ENCODE measurements at regions not wholly inside any gene's neighbourhood (a gene's known extent, or its start where the extent isn't known, plus 50 kb on each side); places are given as distances from the start of the nearest gene placed in this dataset.
"Not testable (repeated sequence)": the region's sequence is repeated elsewhere in the genome, so short reads cannot be mapped to it uniquely, and the experiment has no call there.

GRCh38 chr4:159780196-159780922 is 677.5 kb downstream of the RAPGEF2 start:
- in situ Hi-C loops (cut with HindIII; ENCODE audit: low sequenced_read_pairs): no loop called here

GRCh38 chr4:159787901-159788300 is 685.0 kb downstream of the RAPGEF2 start:
- in situ Hi-C loops (cut with HindIII; ENCODE audit: low sequenced_read_pairs): no loop called here

GRCh38 chr4:159791334-159791733 is 688.5 kb downstream of the RAPGEF2 start:
- in situ Hi-C loops (cut with HindIII; ENCODE audit: low sequenced_read_pairs): no loop called here

GRCh38 chr4:159804592-159804991 is 701.7 kb downstream of the RAPGEF2 start:
- in situ Hi-C loops (cut with HindIII; ENCODE audit: low sequenced_read_pairs): not testable (repeated sequence)

GRCh38 chr4:159823743-159824142 is 720.9 kb downstream of the RAPGEF2 start:
- in situ Hi-C loops (cut with HindIII; ENCODE audit: low sequenced_read_pairs): no loop called here

DNA sequence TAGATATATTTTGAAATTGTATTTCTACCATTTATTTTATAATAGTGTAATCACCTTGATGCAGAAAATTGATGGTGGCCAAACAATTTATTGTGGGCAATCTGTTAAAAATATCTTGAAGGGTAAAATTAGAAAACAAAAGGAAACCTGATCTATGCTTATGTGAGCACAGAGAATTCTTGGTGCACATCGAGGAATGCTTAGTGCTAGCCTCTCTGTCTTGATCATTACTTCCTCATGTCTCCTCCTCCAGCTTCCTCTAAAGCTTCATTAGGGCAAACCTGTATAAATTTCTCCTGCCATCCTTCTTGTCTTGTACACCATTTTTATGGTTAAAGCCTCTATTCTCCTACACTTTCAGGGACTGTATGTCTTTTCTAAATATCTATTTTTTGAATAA is 725.8 kb downstream of the RAPGEF2 start:
- in situ Hi-C loops (cut with HindIII; ENCODE audit: low sequenced_read_pairs): no loop called here

GRCh38 chr4:159829184-159829583 is 726.3 kb downstream of the RAPGEF2 start:
- in situ Hi-C loops (cut with HindIII; ENCODE audit: low sequenced_read_pairs): no loop called here

DNA sequence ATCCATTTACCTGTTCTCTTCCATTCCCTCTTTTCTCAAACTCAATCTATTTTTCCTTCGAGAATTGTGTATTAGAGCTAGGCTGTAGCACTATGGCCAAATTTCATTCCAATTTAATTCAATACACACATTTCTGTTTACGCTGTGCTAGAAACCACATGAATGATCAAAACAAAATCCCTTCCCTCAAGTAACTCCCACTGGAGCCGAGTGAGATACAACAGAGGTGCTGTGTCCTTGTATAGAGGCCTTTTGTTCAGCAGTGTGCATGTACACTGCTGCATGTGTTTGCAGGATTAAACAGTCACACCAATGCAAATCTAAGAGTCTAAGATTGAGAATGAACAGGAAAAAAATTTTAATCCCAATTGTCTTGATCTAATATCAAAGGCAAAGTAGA is 734.2 kb downstream of the RAPGEF2 start:
- in situ Hi-C loops (cut with HindIII; ENCODE audit: low sequenced_read_pairs): no loop called here

- in situ Hi-C loops (cut with HindIII; ENCODE audit: low sequenced_read_pairs): no loop called here
Measured at GRCh38 chr4:159855731-159856130, 752.9 kb downstream of the RAPGEF2 start.

- in situ Hi-C loops (cut with HindIII; ENCODE audit: low sequenced_read_pairs): no loop called here
Measured at GRCh38 chr4:159856451-159856850, 753.6 kb downstream of the RAPGEF2 start.

DNA sequence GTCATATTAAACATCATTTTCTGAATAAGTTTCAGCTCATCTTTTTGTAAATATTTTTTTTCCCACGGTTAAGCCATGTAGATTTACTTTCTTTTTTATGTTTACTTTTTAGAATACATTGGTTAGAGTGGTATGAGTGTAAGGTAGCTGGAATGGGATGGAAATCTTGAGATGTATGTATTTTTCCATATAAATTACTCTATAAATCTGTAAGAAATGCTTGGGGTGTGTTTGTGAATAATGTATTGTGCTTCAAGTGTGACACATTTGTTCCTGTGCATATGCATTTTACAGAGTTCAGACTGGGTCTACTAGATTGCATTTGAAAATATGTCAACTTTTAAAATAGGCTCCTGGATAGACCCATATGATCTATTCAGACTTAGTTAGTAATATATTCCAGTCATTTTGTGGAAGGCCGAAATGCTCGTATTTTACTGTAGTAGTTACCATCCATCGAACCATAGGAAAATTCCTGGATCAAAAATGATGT is 756.8 kb downstream of the RAPGEF2 start:
- in situ Hi-C loops (cut with HindIII; ENCODE audit: low sequenced_read_pairs): no loop called here

GRCh38 chr4:159860945-159861344 is 758.1 kb downstream of the RAPGEF2 start:
- in situ Hi-C loops (cut with HindIII; ENCODE audit: low sequenced_read_pairs): no loop called here

DNA sequence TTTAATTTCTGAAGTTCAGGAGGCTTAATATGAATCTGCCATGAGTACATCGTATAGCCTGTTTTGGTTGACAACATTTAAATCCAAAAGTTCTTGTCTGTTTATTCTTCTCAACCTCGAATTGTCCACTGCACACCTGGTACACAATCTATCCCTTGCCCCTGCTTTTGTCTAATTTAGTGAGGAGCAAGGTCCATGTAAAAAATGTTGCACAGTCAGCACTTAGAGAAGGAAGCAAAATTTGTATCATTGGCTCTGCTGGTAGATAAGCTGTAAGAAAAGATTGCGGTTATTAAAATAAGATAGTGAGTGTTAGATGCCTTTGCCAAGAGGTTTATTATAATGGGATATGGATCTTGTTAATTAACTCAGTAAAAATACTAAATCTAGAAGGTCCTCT is 761.5 kb downstream of the RAPGEF2 start:
- in situ Hi-C loops (cut with HindIII; ENCODE audit: low sequenced_read_pairs): no loop called here

- in situ Hi-C loops (cut with HindIII; ENCODE audit: low sequenced_read_pairs): no loop called here
Measured at GRCh38 chr4:159867673-159868072, 764.8 kb downstream of the RAPGEF2 start.

GRCh38 chr4:159868936-159869335 is 766.1 kb downstream of the RAPGEF2 start:
- in situ Hi-C loops (cut with HindIII; ENCODE audit: low sequenced_read_pairs): not testable (repeated sequence)

GRCh38 chr4:159871141-159871540 is 768.3 kb downstream of the RAPGEF2 start:
- in situ Hi-C loops (cut with HindIII; ENCODE audit: low sequenced_read_pairs): no loop called here

DNA sequence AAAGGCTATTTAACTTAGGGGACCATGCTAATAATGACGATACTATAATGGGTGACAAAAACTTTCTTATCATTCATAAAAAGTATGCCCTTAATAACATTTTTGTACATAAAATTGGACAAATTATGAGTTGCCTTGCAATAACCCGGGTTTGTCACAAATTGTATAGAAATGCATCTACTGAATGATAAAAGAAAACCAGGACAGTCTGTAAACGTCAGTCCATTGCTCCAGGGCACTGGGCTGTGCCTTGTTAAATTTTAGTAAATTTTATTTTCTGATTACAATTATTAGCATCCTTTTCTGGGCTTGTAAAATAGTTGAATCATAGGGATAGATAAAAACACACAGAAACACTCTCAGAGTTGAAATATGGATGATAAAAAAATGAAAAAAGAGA is 778.3 kb downstream of the RAPGEF2 start:
- in situ Hi-C loops (cut with HindIII; ENCODE audit: low sequenced_read_pairs): no loop called here

DNA sequence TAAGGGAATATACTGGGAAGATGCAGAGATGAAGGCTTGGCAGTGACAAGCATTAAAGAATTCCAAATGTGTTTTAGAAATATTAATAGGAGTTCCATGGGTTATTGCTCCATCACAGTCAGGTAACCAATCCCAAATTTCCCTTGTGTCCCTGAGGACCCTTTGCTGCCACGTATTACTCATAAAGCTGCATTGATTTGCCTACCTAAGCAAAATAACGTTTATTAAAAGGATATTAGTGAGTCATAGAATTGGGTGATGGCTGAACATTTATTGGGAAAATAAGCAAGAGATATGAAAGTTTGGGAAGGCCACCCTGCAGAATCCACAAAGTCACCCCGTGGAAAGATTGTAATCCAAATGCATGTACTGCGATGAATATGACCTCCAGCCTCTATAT is 782.1 kb downstream of the RAPGEF2 start:
- in situ Hi-C loops (cut with HindIII; ENCODE audit: low sequenced_read_pairs): no loop called here

DNA sequence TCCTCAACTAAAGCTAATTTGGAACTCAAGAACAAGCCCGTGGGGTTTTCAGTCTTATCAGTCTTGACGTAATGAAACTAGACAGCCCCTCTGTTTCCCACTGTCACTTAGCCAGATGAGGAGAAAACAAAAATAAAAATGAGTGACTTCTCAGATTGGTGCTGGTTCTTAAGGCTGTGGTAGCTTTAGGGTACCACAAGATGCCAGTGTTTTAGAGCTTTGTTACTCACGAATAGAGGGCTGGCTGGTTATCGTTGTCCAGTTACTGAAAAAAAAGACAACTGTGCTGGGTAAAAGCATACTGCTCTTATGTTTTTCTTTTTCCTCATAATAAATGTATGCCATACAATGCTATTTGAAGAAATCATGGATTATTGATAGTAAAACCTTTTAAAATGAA is 796.7 kb downstream of the RAPGEF2 start:
- in situ Hi-C loops (cut with HindIII; ENCODE audit: low sequenced_read_pairs): no loop called here

DNA sequence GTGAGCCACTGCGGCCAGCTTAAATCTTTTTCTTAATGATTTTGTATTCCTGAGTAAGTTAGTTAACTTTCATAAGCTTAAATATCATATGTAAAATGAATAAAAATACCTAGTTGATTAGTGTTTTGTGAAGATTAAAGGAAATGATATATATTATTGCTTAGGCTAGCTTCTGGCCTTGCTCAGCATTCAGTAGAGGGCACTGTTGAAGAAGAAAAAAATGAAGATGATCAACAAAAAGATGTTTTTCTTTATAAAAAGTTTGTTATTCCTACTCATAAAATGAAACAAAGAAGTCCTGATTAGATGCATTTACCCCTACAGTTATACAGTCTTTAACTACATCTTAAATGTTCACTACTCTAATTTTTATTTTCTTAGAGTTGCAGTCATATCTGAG is 797.7 kb downstream of the RAPGEF2 start:
- in situ Hi-C loops (cut with HindIII; ENCODE audit: low sequenced_read_pairs): no loop called here

DNA sequence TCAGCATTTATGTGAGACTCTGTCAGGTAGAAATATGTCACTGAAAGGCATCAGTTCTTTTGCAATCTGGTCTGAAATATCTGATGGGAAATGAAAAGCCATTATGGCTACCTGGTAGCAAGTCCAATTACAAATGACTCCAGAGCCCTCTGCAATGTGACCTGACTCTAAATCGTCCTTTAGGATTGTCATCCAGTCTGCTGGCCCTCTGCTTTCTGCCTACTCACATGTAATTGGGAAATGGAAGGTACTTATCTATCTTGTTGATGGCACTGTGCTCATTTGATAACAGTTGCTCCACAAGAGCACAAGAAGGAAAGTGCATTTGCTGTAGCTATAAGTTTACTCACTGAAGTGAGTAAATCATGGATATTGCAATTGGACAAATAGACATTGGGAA is 799.8 kb downstream of the RAPGEF2 start:
- in situ Hi-C loops (cut with HindIII; ENCODE audit: low sequenced_read_pairs): no loop called here

- in situ Hi-C loops (cut with HindIII; ENCODE audit: low sequenced_read_pairs): no loop called here
Measured at GRCh38 chr4:159904906-159905305, 802.0 kb downstream of the RAPGEF2 start.

DNA sequence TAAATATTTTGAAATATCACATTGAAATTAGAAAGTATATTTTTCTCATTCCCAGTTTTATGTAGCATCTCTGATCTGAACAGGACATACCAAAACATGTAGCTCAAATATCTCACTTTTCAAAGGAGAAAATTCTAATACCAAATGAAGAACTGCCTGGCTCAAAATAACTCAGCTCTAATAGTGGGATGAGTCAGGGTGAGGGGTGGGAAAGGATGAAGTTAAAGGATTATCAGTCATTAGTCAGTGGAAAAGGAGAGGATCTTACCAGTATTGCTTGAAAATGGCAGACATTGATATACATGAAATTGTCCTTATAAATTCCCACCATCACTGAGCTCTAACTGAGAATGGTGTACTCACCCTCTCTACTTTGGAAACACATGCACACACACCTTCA is 803.2 kb downstream of the RAPGEF2 start:
- in situ Hi-C loops (cut with HindIII; ENCODE audit: low sequenced_read_pairs): no loop called here

All from DLD1 (cell line).